Astrocyte (in vitro differentiated cells and primary cell): ENCODE measurements at regions not wholly inside any gene's neighbourhood (a gene's known extent, or its start where the extent isn't known, plus 50 kb on each side); places are given as distances from the start of the nearest gene placed in this dataset.

Experiments used
- EZH2 ChIP-seq: IDR thresholded peaks from 2 replicates; pipeline ENCODE4 v1.6.1; 2012; ENCODE audit warnings: mild to moderate bottlenecking, low read length, inconsistent platforms; ENCODE audit not compliant: insufficient read depth
- TF ChIP-seq, protein P1 (sequence below): IDR thresholded peaks from 2 replicates; pipeline ENCODE4 v1.5.1; 2011; ENCODE audit warnings: low read depth, mild to moderate bottlenecking, inconsistent platforms, low read length, moderate library complexity; ENCODE audit not compliant: insufficient read depth

DNA sequence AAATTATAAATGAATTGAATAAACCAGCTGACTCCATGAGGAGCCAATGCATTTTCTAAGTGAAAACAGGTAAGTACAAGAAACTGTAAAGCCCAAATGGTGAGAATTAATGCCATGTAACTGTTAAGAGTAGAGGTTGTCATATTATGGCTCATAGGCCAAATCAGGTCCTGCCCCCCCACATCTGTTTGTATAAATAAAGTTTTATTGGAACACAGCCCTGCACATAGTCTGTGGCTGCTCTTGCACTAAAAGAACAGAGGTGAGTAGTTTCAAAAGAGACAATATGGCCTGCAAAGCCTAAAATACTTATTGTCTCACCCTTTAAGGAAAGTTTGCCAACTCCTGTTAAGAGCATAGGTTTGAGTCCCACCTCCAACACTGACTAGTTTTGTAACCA lies 140.5 kb upstream of the SRRM4 start:
- TF ChIP-seq, protein P1, sequence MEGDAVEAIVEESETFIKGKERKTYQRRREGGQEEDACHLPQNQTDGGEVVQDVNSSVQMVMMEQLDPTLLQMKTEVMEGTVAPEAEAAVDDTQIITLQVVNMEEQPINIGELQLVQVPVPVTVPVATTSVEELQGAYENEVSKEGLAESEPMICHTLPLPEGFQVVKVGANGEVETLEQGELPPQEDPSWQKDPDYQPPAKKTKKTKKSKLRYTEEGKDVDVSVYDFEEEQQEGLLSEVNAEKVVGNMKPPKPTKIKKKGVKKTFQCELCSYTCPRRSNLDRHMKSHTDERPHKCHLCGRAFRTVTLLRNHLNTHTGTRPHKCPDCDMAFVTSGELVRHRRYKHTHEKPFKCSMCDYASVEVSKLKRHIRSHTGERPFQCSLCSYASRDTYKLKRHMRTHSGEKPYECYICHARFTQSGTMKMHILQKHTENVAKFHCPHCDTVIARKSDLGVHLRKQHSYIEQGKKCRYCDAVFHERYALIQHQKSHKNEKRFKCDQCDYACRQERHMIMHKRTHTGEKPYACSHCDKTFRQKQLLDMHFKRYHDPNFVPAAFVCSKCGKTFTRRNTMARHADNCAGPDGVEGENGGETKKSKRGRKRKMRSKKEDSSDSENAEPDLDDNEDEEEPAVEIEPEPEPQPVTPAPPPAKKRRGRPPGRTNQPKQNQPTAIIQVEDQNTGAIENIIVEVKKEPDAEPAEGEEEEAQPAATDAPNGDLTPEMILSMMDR = no peak
- no peak for TF ChIP-seq EZH2
